ENCODE measurements at regions not wholly inside any gene's neighbourhood (a gene's known extent, or its start where the extent isn't known, plus 50 kb on each side); places are given as distances from the start of the nearest gene placed in this dataset.

- DNase-seq = no peak
These were observed 219.0 kb downstream of the CCNG2 start for GRCh38 chr4:77375866-77376607.

DNA sequence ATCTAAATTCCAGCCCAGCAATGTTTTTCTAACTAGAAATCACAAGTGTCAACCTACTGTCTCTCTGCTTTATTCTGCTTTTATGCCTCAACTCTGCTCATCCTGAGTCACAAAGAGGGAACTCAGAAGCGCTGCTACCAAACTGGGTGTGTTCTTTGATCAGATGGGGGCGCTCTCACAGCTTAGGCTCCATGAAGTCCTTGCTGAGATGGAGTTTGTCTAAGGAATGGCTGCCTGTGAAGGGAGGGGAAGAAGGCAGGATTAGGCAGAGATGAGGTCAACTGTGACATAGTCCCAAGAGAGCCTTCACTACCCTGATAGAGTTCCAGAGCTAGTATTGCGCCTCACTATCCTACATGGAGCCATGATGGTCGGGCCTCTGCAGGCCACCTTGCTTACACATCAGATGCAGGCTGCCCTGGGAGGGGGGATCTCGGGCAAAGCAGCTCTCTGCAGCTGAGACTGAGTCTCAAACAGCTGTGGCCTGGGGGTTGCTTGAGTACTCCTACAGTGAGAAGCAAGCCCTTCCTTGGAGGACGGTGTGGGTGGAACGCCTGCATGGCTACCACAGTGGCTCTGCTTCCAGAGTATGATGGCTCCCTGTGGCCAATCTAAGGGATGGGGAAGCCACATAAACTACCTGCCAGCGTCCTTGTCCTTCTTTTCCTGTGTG lies 219.9 kb downstream of the CCNG2 start:
- no peak for DNase-seq

DNA sequence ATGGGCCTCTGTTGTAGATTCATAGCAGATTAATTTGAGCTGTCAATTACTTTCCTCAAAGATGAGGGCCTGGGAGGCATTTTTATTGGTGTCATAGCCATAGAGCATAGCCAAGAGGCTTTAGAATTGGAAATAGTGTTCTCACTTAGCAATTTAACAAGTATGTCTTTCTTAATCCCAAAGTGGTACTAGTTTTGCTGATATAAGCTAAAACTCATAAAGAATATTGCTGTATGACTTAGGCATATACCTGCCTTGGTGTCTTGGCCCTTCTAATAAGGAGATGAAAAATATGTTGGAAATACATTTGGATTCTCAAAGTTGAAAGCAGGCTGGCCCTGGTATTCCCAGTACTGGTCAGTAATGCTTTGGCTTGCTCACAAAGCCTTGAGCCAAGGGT lies 221.5 kb upstream of the CXCL13 start:
- no peak for DNase-seq

GRCh38 chr4:77385124-77385969 lies 220.3 kb upstream of the CXCL13 start:
- peak; percentile 62 to 63 for DNase-seq

DNA sequence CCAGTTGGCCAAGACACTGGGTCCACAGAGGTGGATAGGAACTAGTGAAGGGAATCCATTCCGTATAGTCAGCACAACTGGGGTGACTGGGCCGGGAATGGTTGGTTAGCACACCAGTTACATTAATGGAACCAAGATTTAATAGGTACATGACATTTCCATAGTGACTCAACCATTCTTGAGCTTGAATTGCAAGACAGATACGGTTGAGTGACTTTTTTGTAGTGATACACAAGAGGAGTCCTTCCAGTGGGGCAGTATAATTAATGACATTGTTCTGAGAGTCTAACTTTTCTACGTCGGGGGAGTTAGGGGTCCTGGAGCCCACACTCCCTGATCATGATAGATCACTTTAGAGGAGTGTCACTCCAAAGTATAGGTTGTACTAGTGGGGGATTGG lies 211.6 kb upstream of the CXCL13 start:
- no peak for DNase-seq

- no peak for DNase-seq
These were observed 210.1 kb upstream of the CXCL13 start for GRCh38 chr4:77395481-77395880.

DNA sequence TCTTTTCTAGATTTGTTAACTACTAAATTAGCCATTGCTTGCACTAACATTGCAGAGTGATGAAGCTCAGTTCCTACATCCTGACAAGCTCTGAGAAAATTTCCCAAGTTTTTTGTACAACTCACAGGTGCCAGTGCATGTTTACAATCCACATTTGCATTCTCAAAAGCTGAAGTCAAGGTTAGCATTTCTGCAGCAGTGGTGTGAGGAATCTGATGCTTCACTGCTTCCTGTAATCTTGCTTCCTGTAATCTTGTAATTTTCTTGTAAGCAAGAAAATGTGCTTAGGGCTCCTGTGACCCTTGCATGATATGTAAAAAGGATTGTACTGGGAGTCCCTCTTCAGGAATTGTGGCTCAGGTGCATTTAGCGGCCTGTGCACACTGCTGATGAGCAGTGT lies 207.4 kb upstream of the CXCL13 start:
- no peak for DNase-seq

DNA sequence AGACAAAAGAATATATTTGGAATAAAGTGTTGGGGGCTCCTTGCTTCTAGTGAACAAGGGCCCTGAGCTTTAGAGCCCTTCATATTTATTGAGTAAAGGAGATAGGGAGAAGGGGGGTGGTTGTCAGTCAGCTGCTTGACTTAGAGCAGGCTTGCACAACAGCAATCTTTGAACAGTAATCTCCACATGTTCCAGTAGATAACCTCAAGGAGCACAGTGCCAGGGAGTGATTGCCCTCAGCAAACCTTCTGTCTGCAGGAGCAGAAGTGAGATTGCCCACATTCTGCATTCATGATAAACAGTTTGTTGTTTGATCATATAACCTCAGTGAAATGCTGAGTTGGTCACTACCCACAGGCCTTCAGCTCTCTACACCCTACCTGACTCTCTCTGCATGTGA lies 205.8 kb upstream of the CXCL13 start:
- no peak for DNase-seq

DNA sequence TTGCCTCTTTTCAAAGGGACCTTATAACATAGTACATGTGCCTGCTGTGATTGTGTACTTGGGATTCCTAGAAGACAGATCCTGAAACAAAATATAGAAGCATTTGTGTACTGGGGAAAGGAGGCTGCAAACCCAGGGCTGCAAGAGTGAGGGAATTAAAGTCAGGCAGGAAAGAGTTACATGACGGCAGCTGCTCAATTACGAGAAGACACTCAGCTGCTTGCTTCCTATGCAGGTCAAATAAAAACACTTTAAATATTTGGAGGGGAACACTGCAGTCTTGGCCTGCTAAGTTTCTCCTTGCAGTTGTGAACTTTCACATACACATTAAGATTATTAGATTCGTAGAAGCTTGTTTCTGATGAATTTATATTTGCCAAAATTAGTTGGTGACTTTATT lies 191.9 kb upstream of the CXCL13 start:
- no peak for DNase-seq

GRCh38 chr4:77415689-77416088 lies 189.9 kb upstream of the CXCL13 start:
- no peak for DNase-seq

DNA sequence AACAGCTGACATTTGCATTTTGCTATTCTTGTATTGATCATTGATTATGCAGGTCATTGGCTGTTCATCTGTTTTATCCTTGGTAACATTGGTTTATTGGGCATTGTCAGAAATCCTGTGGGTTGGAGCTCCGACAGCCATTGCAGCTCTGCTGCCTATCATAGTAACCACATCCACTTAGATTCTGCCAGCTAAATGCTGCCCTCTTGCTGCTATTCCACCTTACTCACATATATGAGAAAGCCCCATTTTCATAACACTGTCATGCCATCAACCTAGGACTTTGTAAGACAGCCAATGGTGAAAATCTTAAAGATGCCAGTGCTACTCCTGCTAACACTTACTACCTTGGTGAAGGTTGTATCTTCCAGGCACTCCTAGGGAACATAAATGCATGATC lies 187.3 kb upstream of the CXCL13 start:
- DNase-seq = no peak

DNA sequence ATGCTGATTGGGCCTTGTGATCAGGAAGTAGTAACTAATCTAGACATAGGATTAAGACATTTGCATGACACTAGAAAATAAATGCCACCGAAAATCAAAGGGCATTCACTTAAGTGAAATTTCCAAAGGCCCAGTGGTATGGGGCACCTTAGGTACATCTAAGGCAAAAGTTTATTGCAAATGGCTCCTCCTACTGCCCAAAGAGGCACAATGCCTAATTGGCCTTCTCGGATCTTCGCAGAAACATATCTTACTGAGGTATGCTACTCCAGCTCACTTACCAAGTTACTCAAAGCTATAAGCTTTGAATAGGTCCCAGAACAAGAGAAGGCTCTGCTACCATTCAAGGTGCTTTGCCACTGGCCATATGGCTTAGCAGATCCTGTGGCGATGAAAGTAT lies 174.8 kb upstream of the CXCL13 start:
- DNase-seq = no peak

- no peak for DNase-seq
These were observed 174.1 kb upstream of the CXCL13 start for GRCh38 chr4:77431546-77431945.

DNA sequence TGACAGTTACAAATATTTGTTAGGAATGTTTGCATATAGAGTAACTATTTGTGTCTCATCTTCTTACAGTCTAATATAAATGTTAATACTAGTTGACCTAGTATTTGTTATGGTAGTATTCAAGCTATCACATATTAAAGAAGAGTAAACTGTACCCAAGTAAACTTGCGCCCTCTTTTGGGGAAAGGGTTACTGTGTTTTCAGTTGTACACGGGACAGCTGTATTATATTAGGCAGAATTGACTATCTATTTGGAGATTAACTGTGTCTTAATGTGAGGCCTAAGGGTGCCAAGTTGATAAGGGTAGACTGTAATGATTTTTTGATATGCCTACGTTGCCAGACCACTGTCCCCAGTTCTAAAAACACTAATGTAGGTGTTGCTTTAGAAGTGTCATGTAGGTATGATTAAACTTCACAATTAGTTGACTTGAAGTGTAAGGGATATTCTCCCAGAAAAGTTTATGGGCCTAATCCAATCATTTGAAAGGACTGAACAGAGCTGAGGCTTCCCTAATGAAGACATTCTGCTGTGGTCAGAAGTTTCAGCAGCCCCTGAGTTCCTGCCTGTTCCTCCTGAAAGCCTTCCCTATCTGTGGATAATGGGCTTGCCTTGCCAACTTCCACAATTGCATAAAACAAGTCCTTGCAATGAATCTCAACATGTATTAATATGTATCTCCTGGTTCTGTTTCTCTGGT lies 172.8 kb upstream of the CXCL13 start:
- no peak for DNase-seq

DNA sequence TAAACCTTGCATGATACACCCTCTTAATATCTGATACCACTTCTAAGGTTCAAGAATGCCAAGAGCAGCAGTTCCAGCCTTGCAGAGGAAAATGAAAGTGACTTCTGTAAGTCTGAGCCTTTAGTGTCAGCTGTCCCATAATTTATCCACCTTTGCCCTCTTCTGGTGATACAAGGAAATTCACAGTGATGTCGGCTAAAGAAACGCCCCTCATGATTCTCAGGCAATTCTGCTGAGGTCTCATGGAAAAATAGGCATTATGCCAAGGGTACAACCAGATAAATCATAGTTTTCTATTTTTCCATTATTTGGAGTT lies 172.2 kb upstream of the CXCL13 start:
- no peak for DNase-seq

GRCh38 chr4:77434299-77435092 lies 171.1 kb upstream of the CXCL13 start:
- DNase-seq = no peak

DNA sequence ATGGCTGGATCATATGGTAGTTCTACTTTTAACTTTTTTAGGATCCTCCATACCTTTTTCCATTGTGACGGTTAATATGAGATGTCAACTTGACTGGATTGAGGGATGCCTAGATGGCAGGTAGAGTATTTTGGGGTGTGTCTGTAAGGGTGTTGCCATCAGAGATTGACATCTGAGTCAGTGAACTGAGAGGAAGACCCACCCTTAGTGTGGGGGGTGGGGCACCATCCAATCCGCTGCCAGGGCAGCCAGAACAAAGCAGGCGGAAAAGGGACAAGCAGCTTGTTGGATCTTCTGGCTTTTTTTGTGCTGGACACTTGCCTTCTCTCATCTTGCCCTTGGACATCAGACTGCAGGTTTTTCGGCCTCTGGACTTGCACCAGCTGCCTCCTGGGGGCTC lies 168.5 kb upstream of the CXCL13 start:
- no peak for DNase-seq

DNA sequence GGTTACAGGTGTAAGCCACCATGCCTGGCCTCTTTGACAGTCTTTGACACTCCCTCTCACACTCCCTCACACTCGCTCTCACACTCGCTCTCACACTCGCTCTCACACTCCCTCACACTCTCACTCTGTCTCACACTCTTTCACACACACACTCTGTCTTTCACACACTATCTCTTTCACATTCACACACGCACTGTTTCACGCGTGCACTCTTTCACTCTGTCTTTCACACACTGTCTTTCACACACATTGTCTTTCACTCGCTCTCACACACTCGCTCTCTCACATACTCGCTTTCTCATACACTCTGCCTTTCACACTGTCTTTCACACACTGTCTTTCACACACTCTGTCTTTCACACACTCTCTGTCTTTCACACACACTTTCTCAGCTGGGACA lies 167.1 kb upstream of the CXCL13 start:
- DNase-seq = no peak

- no peak for DNase-seq
These were observed 161.7 kb upstream of the CXCL13 start for GRCh38 chr4:77443941-77444340.

DNA sequence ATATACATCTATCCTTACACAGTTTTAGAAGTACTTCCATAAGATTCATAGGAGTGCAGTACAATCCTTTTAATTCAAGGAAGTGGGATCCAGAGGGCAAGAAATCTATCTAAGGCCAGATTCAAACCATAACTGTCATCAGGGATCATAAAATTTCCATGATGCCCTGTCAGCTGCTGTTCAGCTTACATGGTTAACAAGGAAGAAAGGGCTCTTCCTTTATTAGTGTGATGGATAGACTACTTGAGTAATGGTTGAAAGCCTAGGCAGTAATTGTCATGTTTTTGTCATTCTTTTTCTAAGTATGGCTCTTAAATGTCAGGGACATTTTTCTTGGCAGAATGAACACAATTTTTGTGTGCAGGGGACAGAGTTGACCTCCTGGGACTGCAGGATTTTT lies 159.8 kb upstream of the CXCL13 start:
- DNase-seq = no peak

- no peak for DNase-seq
These were observed 159.0 kb upstream of the CXCL13 start for GRCh38 chr4:77446601-77447000.

DNA sequence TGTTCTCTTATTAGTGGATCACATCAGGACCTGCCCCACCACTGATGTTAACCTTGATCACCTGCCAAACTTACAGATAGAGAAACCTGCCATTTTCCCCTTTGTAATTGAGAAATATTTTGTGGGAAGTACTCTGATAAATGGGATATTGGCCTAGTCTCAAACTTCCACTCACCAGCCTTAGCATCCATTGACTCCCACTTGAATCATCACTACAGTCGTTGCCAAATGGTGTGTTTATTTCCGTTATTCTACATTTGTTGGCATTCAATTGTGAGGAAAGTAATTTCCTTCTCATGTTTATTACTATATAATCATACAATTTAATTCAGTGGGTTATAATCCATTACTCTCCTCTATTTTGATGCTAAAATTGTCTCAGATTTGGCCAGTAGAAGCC lies 156.4 kb upstream of the CXCL13 start:
- no peak for DNase-seq

DNA sequence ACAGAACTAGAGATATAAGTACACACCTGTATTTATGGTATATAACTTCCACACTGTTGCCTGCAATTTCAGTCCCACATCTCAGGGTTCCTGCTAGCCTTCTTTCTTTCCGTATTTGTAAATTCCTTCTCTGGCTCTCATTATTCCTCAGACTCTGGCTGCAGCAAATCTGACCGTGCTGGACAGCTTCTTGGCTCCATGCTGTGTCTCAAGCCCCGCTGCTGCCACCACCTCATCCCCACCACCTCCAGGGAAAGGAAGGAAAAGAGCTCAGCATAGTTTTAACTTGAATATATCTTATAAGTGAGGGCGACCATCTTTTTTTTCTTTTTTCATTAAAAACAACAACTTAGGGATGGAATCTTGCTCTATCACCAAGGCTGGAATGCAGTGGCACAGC lies 155.6 kb upstream of the CXCL13 start:
- DNase-seq = no peak
